Amniotic stem cell (primary cell): ENCODE measurements at regions not wholly inside any gene's neighbourhood (a gene's known extent, or its start where the extent isn't known, plus 50 kb on each side); places are given as distances from the start of the nearest gene placed in this dataset.
"Not testable (repeated sequence)": the region's sequence is repeated elsewhere in the genome, so short reads cannot be mapped to it uniquely, and the experiment has no call there.

ENCODE experiments used
- DNase-seq: peaks from one replicate; lab custom pipeline; 2025; lab: John Stamatoyannopoulos, UW

DNA sequence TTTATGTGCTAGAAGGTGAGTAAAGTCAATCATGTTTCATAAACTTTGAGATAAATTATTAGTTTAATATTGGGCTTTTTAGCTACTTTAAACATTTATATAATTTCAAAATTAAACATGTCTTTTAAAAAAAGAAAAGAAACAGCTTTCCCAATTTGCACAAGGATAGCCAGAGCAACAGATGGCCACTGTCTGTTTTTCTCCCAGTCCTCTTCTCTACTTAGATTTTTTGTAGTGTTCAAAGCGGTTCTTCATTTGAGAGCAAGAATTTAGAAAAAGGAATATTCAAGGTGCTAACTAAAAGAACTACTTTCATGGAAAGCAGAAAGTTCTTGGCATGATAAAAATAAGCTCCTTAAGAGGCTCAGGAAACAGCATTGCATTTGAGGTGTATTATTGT, 128.3 kb upstream of the MIR17HG start:
- no peak for DNase-seq

DNA sequence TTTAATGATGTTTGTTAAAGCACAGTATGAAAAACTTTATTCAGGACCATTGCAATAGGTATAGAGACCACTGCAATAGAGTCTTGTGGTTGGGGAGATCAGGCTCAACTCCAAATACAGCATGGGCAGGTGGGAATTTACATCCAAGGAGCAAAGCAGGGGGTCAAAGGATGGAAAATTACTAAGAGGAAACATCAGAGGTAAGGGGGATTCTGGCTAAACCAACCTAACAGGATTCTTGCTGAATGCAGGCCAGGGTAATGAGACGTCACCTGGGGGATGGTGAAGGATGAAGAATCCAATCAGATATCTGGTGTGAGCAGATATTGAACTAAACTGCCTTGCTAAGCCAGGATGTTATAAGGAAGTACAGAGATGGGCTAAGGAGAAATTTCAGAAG, 126.6 kb upstream of the MIR17HG start:
- no peak for DNase-seq

DNA sequence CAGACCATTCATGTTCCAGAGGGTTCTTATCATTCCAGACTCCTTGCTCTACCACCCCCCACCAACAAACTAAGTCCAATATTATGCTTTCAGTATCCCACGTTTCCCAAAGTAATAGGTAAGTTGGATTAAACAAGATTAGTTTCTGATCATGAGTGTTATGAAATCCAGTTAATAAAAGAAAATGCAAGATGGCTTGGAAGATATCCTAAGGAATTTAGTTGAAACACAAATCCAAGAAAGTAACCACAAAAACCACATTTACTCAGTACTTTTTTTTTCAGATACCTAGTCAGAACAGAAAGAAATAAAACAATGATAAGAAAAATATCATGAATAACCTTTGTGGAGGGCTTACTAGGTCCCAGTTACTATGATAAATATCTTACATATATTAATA, 119.4 kb upstream of the MIR17HG start:
- no peak for DNase-seq

DNA sequence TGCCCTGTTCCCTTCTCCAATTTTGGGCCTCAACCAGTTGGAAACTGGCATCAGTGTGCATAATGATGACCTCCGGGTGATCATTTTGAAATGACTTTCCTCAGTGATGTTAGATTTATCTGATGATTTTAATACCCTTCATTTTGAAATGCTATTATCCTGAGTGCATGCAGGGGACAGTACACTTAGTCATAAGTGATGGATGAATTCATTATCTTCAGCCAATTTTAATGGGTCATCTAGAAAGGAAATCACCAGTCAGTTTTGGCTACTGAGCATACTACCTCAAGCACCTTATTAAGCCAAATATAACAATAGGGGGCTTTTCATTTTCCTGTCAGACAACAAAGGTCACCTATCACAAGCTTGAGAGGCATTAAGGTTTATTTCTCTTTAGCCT, 118.5 kb upstream of the MIR17HG start:
- no peak for DNase-seq

DNA sequence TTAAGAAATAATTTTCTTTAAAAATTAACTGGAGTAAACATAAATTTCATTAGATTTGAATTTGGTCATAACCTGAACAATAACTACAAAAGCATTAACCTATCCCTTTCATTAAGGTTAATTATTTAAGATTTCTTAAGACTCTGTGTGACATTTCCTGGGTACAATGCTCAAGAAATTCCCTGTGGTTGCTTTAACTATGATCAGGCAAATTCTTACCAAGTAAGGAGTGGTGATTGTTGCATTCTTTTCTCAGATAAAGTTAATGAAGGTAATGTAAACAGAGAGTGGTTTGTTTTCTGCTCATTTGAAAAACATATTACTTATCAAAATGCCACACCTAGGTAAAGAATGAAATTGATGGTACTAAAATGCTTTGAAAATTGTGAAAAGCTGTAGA, 114.8 kb upstream of the MIR17HG start:
- no peak for DNase-seq

DNA sequence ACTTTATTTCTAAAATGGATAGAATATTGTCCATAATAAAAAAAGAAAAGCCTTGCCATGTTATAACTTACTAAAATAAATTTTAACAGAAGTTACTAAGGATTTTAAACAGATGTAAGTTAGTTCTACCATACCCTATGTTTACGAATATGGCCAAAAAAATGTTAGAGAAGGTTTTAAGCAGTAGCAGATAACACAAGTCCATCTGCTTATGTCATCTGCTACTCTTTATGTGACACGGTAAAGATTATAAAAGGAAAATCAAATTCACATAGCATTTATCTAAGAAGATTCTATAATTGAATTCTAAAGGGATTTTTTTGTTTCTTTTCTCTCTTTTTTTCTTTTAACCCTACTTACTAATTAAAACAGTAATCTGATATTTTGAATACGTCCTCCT, 114.2 kb upstream of the MIR17HG start:
- no peak for DNase-seq

DNA sequence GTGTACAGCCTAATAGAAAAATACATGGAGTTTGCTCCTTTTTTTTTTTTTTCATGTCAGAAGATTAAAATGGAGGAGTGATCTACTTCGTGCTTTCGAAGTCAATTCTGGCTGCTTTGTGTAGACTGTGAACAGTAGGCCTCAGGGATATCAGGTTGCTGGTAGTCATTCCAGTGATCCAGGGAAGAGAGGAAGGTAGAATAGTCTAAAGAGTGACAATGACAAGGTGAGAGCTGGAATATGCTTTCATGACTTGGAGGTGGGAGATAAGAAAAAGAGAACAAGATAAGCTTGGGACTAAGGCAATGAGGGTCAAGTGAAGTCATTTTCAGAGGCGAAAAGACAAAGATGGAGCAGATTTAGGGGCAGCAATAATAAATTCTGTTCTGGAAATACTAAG, 111.3 kb upstream of the MIR17HG start:
- DNase-seq: no peak

DNA sequence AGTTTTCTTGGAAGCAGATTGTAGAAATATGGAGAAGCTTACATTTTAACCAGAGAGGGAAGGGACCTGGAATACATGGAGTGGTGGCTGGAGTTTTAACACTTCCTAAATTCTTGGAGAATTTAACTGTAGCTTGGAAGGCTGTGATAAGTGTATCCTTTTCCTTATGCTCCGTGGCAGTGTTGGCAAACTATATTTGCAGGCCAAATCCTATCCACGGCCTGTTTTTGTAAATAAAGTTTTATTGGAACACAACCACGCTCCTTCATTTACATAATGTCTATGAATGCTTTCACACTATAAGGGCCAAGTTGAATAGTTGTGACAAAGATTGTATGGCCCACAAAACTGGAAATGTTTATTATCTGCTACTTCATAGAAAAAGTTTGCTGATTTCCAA, 110.6 kb upstream of the MIR17HG start:
- DNase-seq: no peak

DNA sequence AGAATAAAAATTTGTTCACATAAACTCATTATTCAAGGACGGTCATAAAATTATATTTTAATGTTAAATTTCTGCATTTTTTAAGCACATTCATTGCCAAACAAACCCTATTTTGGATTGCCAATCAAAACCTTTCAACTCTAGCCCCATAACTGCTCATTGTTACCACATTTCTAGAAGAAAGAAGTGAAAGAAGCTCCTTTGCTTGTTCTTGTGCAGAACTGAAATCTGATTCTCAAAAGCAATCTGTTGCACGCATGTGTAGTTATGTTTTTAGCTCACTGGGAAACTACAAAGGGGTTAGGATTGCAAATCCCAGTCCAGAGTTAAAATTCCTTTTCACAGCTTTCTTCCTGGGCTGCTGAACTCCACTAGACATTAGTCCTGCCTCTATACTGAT, 109.5 kb upstream of the MIR17HG start:
- DNase-seq: no peak

DNA sequence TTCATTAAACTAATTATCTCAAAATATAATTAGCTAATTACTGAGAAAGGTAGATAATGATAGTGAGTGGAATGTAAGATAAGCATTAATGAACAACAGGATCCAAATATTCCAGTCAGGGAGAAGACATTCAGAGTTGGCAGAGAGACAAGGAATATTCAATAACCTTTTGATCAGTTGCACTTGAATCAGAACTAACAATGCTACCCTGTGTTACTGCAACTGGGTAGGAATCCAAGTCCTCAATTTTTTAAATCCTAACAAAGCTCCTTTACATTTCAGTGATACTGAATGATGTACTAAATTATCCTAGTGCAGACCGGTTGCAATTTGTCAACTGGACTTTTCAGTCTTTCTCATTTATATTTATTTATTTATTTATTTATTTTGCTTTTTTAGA, 107.1 kb upstream of the MIR17HG start:
- DNase-seq: no peak

DNA sequence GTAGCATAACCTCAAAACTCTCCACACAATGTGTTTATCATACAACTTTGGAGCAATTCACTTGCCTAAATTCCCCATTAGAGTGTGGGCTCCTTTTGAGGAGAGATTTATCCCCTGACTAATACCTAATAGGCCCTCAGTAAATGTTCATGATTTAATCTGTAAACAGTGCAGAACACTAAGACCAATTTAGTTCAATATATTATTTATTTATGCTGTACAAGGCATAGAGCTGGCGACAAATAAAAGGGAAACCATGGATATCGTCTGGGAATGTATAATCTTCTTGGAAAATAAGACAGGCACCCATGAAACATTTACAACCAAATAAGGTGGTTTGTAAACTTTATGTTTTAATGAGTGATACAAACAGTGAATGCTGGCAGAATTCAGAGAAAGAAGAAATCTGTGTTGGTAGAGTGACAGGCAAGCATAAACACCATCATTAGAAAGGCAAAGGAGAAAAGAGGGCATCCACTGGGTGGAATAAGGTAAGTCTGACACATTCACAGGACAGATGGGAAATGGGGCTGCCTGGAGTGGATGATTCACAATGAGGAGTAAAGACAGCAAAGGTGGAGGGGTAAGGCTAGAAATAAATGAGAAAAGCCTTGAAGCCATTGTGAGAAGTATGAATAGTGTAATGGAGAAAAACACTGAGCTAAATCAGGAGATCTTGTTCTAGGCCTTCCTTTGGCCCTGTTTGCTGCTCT, 106.1 kb upstream of the MIR17HG start:
- no peak for DNase-seq

DNA sequence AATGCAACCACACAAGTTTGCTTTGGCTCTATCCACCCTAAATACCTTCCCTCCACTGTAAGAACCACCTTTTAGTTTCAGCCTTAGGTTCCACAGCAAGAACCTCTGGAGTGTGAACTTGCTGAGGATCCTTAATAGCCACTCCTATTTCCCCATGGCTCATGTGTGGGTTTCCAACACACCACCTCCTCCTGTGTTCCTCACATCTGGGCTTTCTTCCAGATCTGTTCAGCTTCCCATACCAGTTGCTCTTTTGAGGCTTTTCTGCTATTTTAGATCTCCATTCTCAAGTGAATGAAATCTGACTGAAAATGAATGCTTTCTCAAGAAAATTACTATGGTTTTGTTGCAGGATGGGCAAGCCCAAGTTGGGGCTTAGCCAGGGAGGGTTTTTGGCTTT, 104.8 kb upstream of the MIR17HG start:
- no peak for DNase-seq

DNA sequence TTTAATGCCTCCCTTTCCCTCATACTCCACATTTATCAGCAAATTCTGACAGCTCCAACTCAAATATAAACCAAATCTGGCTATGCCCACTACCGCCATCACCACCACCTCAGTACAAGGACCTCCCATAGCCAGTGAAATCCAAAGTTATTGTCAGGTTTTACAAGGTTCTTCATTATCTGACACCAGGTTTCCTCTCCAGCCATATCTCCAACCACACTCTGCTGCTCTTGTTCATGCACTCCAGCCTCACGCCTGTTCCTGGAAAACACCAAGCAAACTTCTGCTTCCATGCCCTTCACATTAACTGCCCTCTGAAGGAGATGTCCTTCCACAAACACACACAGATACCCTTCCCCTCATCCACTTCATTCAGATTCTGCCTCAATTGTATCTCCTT, 102.2 kb upstream of the MIR17HG start:
- no peak for DNase-seq

DNA sequence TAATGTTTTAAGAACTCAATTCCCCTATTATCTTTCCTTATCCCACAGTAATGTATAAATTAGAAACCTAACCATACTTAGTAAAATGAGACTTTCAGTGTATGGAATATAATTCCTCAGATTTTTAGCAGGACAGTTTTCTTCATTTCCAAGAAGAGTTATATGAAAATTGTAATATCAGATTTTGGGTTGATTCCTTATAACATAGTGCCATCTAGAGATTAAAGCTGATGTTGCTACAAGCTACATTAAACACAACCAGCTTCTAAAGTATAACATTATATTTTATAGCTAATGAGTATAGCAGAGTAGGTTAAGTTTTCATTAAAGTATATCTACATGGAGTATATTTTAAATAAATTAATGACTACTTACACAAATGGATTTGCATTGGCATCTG, 99.7 kb upstream of the MIR17HG start:
- DNase-seq: no peak

DNA sequence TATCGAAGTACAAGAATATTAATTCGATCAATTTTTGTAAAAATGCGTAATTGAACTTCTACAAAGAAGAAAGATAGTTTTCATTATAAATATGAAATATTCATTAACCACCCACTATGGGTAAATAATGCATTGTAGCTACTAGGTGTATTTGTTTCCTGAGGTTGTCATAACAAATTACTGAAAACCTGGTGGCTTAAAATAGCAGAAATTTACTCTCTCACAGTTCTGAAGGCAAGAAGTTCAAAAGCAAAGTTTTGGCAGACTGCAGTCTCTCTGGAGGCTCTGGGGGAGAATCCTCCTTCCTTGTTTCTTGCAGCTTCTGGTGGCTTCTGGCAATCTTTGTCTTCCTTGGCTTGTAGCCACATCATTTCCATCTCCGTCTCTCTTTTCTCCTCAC, 99.2 kb upstream of the MIR17HG start:
- no peak for DNase-seq

DNA sequence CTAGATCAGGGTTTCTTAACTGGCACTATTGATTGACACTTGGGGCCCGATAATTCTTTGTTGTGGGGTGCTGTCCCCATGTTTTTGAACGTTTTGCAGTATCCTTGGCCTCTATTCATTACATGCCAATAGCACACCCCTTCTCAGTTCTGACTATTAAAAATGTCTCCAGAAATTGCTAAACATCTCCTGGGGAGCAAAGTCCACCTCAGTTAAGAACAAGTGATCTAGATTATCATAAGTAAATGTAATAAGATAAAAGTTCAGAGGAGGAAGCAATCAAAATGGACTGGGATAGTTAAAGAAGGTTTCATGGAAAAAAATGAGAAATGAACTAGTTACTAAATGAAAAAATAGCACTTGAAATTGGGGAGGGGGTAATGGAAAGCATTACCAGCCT, 98.1 kb upstream of the MIR17HG start:
- no peak for DNase-seq

DNA sequence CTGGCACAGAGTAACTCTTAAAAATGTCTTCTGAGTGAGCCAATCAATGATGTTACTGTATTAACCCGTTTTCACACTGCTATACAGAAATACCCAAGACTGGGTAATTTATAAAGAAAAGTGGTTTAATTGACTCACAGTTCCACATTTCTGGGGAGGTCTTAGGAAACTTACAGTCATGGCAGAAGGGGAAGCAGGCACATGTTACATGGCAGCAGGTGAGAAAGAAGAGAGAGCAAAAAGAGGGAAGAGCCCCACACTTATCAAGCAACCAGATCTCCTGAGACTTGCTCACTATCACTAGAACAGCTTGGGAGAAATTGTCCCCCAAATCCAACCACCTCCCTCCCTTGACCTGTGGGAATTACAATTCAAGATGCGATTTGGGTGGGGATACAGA, 97.6 kb upstream of the MIR17HG start:
- DNase-seq: no peak

DNA sequence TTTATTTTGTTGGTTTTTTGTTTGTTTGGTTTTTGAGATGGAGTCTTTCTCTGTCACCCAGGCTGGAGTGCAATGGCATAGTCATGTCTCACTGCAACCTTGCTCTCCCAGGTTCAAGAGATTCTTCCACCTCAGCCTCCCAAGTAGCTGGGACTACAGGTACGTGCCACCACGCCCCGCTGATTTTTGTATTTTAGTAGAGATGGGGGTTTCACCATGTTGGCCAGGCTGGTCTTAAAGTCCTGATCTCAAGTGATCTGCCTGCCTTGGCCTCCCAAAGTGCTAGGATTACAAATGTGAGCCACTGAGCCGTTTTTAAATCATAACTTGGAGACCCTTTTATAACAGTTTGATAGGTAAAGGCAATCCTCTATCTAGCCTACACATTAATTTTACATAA, 95.9 kb upstream of the MIR17HG start:
- DNase-seq: not testable (repeated sequence)

DNA sequence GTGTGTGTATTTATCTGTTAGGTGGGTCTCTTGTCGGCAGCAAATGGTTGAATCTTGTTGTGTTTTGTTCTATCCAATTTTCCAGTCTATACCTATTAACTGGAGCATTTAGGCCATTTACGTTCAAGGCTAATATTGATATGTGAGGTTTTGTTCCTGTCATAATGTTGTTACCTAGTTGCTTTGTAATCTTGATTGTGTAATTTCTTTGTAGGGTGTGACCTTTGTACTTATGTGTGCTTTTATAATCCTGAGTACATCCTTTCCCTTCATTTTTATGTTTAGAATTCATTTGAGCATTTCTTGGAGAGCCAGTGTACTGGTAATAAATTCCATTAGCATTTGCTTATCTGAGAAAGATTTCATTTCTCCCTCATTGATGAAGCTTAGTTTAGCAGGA, 83.0 kb upstream of the MIR17HG start:
- no peak for DNase-seq

DNA sequence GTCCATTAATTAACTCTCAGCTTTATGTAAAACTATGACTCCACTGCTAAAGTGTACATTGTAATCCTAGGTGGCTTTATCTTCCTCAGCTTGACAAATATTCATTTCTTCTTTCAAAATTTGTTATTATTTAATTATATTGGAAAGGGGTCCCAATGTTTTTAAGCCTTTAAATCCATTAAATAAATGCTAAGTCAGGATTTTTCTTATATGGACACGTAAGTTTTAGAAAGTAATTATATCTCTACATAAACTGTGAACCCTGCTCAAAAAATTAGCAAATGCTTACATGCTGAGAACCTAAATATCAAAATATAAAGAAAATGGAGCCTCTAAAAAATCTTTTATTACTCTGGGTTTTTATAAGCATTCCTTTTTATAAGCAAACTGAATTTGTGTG, 78.2 kb upstream of the MIR17HG start:
- DNase-seq: no peak

DNA sequence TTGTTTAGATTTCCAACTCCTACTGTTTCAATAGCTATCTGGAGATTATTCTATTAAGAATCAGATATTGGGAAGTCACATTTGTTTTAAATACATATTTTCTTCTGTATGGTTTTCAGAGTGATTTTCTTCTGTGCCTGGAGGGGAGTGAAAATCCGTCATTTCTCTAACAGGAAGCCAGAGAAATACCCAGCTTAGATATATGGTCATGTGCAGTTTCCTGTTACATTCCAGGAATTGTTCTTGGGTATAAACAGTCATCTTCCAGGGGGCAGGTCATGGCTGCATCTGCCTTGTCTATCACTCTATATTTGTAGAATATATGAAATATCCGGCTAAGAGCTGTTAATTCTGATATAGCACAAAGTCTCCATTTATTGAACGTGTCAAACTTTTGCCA, 77.5 kb upstream of the MIR17HG start:
- DNase-seq: no peak

DNA sequence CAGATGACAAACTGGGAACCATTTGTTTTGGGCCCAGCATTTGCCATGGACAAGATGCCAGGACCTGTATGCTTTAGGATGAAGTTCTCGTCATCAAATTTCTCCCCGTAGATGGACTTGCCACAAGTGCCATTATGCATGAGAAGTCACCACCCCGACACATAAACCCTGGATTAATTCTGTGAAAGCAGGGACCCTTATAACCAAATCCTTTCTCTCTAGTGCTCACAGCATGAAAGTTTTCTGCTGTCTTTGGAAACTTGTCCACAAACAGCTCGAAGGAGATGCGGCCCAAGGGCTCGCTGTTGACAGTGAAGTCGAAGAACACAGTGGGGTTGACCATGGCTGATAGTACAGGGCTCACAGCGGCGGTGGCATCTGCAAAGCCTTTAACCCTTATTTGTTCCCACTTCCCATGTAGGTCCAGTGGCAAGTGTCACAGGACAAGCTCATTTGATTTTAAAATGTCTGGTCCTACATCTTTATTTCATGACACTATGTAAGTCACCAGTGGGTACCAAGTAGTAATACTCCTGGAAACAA, 75.2 kb upstream of the MIR17HG start:
- no peak for DNase-seq

DNA sequence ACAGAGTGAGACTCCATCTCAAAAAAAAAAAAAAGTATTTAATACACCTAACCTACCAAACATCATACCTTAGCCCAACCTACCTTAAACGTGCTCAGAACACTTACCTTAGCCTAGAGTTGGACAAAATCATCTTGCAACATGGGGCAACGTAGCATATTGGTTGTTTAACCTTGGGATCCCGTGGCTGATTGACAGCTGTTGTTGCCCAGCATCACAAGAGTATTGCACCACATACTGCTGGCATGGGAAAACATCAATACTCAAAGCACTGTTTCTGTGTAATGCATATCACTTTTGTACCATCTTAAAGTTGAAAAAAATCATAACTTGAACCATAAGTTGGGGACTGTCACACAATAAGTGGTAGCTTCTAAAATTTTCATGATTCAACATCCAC, 73.8 kb upstream of the MIR17HG start:
- DNase-seq: no peak

DNA sequence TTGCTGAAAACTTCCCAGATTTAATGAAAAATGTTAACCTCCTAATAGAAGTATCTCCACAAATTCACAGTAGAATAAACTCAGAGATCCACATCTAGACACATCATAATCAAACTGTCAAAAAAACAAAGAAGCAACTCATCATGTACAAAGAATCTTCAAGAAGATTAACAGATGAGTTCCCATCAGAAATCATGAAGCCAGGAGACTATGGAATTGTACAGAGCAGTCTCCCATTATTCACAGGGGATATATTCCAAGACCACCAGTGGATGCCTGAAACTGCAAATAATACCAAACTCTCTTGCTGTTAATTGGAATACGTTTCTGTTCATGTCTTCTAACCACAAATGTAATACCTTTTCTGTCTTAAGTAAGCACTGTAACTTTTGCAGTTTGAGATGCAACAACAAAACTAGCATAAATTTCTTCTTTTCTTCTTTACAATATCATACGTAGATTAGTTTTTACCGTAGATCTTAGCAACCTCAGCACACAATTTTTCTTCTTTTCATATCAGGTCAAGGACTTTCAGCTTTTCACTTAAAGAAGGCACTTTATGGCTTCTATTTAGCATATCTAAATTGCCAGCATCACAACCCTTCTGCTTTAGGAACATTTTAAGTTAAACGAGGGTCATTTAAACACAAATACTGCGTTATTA, 70.3 kb upstream of the MIR17HG start:
- no peak for DNase-seq
